Putamen (tissue), 1 donor: ENCODE measurements at regions not wholly inside any gene's neighbourhood (a gene's known extent, or its start where the extent isn't known, plus 50 kb on each side); places are given as distances from the start of the nearest gene placed in this dataset.
"Not testable (repeated sequence)": the region's sequence is repeated elsewhere in the genome, so short reads cannot be mapped to it uniquely, and the experiment has no call there.

Experiments used
- DNase-seq: peaks from one replicate; pipeline ENCODE4 v3.0.0-alpha.2; 2016; ENCODE audit warnings: low spot score

DNA sequence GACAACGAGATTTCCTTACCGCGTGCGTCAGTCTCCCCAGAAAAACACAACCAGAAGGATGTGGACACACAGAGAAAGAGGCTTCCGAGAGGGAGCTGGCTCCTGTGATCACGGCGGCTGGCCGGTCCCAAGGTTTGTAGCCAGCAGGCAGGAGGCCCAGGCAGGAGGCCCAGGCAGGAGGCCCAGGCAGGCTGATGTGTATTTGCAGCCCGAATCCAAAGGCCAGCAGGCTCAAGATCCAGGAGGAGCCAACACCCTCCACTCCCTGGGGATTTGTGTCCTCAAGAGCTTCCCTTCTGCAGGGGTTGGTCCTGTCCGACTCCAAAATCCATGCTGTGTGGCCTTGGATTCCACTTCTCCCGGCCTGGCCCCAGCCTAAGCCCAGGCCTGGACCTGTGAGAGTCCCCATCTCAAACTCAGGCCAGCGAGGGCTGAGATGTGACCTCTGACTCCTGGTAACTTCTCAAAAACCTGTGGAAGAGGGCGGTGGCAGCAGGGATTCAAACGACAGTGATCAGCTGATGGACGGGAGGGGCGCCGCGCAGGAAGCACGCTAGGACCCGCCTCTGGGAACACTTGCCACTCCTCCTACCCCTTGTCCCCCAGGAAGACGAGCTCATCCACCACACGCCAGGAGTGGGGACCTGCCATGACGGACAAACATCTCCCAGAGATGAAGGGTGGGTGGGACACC lies 75.0 kb upstream of the PPP1R26 start:
- DNase-seq, result no peak

GRCh38 chr9:135405145-135405464 lies 74.5 kb upstream of the PPP1R26 start:
- not testable (repeated sequence) for DNase-seq

DNA sequence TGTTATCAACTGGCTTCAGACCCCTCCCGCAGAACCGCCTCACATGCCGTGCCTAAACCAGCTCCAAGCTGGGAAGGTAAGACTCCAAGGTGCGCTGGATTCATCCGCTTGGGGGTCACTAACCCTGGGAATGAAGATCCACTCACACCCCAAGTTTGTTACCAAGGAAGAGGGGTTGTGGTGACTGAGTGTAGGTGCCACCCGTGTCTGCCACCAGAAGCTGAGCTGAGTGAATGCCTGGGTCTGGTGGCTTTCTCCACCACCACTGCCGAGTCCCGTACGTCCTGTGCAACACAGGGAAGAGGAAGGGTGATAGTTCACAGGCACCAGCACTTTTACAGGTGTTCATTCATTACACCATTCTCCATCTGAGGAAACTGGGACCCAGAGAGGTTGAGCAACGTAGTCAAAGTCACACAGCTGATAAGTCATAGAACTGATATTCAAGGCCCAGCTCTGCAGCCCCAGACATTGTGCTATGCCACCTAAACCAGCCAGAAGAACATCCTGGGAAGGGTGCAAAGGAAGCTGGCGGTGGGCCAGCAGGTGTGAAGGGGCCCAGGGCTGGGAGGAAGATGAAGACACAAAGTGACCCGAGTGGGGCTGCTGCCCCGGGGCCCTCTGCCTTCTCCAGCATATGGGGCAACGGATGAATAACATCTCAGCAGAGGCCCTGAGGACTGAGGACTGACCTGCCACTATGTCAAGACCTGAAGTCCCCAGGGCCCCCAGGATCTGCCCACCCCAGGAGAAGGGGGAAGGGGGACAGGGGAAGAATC lies 70.9 kb upstream of the PPP1R26 start:
- DNase-seq, result no peak

- DNase-seq, result no peak
Observed at GRCh38 chr9:135409286-135410200, 70.0 kb upstream of the PPP1R26 start.

DNA sequence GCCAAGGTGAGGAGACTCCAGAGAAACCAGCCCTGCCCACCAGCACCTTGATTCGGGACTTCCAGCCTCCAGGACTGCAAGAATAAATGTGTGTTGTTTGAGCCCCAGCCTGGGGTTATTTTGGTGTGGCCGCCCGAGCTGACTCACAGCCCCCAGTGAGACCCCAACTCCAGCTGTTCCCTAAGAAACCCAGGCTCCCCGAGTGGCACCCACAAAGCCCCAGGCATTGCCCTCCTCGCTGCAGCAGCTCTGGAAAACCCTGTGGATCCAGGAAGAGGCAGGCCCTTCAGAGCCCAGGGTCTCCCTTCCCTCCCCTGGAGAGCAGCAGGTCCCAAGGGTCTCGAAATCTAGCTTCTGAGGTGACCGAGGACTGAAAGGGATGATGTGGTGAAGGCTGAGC lies 69.2 kb upstream of the PPP1R26 start:
- DNase-seq, result no peak

GRCh38 chr9:135410831-135411473 lies 68.6 kb upstream of the PPP1R26 start:
- DNase-seq, result no peak

DNA sequence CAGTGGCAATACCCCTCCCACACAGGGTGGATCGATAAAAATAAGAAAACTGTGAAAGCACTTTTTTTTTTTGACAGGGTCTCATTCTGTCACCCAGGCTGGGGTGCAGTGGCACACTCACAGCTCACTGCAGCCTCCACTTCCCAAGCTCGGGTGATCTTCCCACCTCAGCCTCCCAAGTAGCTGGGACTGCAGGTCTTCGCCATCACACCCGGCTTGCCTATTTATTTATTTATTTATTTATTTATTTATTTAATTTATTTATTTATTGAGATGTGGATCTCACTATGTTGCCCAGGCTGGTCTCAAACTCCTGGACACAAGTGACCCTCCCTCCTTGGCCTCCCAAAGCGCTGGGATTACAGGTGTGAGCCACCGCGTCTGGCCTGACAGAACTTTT lies 68.0 kb upstream of the PPP1R26 start:
- not testable (repeated sequence) for DNase-seq

GRCh38 chr9:135412315-135413085 lies 67.1 kb upstream of the PPP1R26 start:
- DNase-seq, result peak; percentile 20

- no peak for DNase-seq
Observed at GRCh38 chr9:135413086-135413375, 66.6 kb upstream of the PPP1R26 start.

DNA sequence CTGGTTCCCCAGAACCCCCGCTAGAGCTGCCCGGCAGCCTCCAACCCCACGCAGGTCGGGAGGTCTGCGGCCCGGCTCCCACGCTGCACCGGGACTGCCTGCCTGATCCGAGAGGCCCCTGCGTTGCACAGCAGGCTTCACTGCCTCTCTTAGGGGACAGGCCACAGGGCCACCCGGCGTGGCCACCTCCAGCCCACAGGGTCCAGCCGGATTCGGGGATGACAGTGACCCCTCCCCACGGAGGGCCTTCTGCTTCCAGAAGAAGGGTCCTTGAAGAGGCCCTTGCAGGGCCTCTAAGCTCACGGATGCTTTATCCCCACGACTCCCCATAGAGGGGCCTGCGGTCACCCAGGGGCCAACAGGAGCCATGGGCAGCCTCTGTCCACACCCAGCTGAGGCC lies 66.1 kb upstream of the PPP1R26 start:
- DNase-seq, result no peak

GRCh38 chr9:135414293-135414692 lies 65.3 kb upstream of the PPP1R26 start:
- no peak for DNase-seq

DNA sequence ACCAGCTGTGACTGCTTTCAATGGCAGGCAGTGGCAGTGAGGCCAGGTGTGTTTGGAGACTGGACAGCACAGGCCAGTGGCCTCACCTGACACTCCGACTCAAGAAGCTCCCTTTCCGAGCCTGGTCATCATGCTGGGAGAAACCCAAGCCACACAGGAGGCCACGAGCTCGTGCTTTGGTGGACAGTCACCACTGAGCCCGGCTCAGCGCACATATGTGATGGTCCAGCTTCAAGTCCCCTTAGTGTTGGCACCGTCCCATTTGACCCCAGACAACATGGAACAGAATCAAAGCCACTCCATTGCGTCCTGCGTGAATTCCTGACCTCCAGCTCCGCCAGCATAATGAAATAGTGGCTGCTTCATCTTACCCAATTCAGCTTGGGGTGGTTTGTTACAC lies 64.0 kb upstream of the PPP1R26 start:
- DNase-seq, result no peak

GRCh38 chr9:135416664-135417290 lies 62.8 kb upstream of the PPP1R26 start:
- no peak for DNase-seq

DNA sequence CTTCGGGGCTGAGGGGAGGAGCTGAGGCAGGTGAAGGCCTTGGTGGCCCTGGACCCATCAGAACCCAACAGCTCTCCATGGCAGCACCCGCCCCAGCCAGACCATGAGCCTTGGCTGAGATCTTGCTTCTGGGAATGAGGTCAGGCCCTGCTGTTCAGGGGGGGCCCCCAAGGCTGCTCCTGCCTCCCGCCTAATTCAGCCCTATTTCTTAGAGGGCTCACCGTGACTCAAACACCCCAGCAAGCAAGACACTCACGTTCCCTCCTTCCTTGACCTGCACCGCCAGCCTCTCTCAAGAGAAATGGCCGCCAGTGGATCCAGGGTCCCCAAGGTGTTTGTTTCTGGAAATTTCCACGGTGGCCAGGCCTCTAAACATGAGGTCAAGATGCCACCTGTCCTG lies 61.4 kb upstream of the PPP1R26 start:
- DNase-seq, result no peak

- DNase-seq, result no peak
Observed at GRCh38 chr9:135419106-135419505, 60.5 kb upstream of the PPP1R26 start.

GRCh38 chr9:135422341-135422944 lies 57.1 kb upstream of the PPP1R26 start:
- DNase-seq, result peak; percentile 33

- DNase-seq, result no peak
Observed at GRCh38 chr9:135423725-135424124, 55.9 kb upstream of the PPP1R26 start.
